ENCODE measurements at regions not wholly inside any gene's neighbourhood (a gene's known extent, or its start where the extent isn't known, plus 50 kb on each side); places are given as distances from the start of the nearest gene placed in this dataset.
"Not testable (repeated sequence)": the region's sequence is repeated elsewhere in the genome, so short reads cannot be mapped to it uniquely, and the experiment has no call there.

DNA sequence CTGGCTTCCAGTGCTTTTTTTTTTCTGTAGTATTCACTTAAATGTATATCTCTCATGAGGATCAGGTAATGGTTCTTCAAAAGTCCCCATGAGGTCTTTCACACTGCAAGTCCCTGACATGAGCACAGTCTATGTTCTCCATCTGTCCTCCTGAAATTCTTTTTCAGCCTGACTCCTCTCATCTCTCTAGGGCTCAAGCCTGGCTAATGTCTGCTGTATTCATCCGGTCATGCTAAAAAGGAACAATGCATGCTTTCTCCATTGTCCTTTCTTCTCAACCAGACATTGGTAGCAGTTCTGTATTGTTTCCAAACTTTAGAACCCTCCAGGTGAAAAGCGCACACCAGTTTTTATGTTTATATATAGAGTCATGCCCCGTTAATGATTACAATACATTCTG lies 368.3 kb upstream of the OLFM3 start:
- DNase-seq (ENCODE audit: low read depth, low spot score), result no peak

GRCh38 chr1:102336602-102337001 lies 339.9 kb upstream of the OLFM3 start:
- no peak for DNase-seq (ENCODE audit: low read depth, low spot score)

DNA sequence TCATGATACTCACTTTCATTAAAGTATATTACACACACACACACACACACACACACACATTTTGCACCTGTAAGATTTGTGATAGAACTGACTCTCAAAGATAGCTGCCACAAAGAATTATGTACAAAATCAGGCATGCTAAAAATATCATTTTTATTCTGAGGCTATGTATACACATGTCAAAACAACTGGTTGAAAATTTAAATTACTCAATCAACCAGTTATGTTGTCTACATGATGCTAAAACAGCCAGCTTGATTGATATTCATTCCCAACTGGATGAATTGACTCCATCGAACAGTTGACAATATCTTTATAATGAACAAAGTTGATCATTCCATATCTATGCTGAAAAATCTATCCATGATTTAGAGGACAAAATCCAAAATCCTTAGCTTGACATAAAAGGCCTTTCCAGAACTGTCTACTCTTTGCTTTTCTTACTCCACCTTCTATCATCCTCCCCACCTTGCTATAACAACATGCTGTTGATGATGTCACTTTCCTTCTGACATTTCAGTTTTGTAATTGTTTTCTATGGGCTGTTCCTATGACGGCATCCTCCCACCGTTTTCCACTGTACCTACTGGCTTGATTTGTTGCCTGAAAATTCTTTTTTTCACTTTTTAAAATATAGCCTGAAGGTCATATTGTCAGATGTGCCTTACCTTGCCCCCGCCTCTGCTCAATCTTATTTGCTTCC lies 321.5 kb upstream of the OLFM3 start:
- no peak for DNase-seq (ENCODE audit: low read depth, low spot score)

GRCh38 chr1:102315096-102315495 lies 318.4 kb upstream of the OLFM3 start:
- no peak for DNase-seq (ENCODE audit: low read depth, low spot score)

DNA sequence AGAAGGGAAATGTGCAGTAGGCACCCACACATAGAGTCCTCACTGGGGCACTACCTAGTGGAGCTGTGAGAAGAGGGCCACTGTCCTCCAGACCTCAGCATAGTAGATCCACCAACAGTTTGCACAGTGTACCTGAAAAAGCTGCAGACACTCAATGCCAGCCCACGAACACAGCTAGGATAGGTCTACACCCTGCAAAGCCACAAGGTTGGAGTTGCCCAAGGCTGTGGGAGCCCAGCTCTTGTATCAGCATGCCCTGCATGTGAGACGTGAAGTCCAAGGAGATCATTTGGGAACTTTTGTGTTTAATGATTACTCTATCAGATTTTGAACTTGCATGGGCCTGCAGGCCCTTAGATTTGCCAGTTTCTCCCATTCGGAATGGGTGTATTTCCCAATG lies 299.4 kb upstream of the OLFM3 start:
- DNase-seq (ENCODE audit: low read depth, low spot score), result no peak

DNA sequence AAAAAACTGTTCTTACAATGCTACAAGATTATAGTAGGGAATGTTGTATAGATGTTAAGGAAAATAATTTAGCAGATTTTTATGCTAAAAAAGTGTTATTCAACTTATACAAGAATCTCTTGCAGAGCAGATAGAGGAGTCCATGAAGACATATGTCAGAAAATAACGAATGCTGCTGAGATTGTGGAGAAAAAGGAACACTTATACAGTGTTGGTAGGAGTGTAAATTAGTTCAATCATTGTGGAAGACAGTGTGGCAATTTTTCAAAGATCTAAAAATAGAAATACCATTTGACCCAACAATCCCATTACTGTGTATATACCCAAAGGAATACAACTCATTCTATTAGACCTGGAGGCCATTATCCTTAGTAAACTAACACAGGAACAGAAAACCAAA lies 286.2 kb upstream of the OLFM3 start:
- DNase-seq (ENCODE audit: low read depth, low spot score), result no peak

GRCh38 chr1:102262994-102263393 lies 266.3 kb upstream of the OLFM3 start:
- DNase-seq (ENCODE audit: low read depth, low spot score), result no peak

GRCh38 chr1:102252731-102253505 lies 256.2 kb upstream of the OLFM3 start:
- no peak for DNase-seq (ENCODE audit: low read depth, low spot score)

- no peak for DNase-seq (ENCODE audit: low read depth, low spot score)
Measured at GRCh38 chr1:102241431-102242338, 245.0 kb upstream of the OLFM3 start.

DNA sequence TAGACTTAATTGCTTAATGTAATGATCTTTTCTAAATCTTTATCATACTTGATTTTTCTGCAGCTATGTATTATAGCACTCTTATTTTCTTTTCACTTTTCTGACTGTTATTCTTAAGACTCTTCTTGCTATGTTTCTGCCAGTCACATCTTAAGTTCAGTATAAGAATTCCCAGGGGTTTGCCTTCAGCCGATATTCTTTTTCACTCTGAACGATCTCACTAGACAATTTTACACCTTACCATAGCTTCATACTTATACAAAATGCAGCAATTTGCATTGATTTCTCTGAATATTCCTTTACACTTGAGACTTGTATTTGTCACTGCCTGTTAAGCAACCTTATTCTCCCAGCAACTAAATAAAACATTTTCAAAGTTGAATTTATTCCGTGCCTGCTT lies 242.5 kb upstream of the OLFM3 start:
- no peak for DNase-seq (ENCODE audit: low read depth, low spot score)

GRCh38 chr1:102234753-102235359 lies 238.1 kb upstream of the OLFM3 start:
- DNase-seq (ENCODE audit: low read depth, low spot score), result peak; percentile 0

DNA sequence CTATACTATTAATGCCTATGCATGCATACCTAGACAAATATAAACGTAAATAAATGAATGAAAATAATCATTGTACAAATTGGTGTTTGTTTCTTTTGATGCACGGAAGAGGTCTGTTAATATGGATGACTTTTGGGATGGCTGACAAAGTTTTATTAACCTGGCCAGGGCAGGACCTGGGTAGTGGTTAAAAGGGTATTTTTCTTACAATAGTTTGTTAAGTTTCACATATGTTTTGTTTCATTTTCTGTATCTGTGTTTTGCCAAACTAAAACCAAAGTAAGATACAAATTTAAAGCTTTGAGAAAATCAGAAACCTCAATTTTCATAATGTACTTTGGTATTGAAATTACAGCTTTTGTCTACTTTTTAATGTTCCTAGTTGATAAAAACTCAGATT lies 222.7 kb upstream of the OLFM3 start:
- DNase-seq (ENCODE audit: low read depth, low spot score), result no peak

DNA sequence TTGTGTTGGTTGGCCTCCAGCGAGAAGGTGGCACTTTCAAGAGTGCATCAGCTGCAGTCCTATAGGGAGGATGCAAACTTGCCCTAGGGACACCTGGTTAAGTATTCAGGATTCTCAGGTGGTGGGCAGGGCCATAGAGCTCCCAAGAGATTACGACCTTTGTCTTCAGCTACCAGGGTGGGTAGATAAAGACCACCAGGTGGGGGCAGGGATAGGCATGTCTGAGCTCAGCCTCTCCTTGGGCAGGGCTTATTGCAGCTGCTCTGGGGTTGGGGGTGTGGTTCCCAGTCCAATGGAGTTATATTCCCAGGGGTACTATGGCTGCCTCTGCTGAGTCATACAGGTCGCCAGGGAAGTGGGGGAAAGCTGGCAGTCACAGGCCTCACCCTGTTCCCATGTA lies 214.2 kb upstream of the OLFM3 start:
- not testable (repeated sequence) for DNase-seq (ENCODE audit: low read depth, low spot score)

- no peak for DNase-seq (ENCODE audit: low read depth, low spot score)
Measured at GRCh38 chr1:102191723-102192122, 195.0 kb upstream of the OLFM3 start.

DNA sequence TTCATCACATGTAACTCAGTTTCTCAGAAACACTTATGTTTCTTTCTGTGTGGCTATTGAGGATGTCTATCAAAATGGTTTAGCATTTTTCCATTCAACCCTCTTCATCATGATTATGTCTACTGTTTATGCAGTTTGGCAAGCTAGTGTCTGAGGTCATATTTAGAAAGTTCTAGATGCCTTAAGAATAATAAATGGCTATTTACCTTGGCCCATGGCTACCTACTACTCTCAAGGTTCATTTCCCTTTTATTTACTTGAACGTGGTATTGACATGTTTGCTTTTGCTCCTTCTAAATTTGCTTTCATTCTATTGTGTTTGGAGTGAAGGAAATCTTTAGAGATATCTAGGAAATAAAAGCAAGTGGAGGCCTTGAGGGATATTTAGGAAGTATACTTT lies 193.7 kb upstream of the OLFM3 start:
- no peak for DNase-seq (ENCODE audit: low read depth, low spot score)

GRCh38 chr1:102186536-102186935 lies 189.8 kb upstream of the OLFM3 start:
- DNase-seq (ENCODE audit: low read depth, low spot score), result no peak

DNA sequence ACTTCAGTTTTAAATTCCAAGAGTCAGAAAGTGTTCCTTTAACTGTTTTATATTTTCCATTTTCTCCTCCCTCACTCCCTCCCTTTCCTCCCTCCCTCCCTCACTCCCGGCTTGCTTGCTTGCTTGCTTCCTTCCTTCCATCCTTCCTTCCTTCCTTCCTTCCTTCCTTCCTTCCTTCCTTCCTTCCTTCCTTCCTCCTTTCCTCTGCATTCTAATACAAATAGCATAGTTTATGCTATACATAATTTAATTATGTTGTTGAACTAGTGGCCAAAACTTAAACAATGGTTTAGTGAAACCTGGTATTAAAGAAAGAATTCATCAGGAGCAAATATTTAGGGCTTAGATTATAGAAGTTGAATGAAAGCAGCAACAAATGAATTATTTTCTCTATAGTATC lies 188.5 kb upstream of the OLFM3 start:
- DNase-seq (ENCODE audit: low read depth, low spot score), result no peak

DNA sequence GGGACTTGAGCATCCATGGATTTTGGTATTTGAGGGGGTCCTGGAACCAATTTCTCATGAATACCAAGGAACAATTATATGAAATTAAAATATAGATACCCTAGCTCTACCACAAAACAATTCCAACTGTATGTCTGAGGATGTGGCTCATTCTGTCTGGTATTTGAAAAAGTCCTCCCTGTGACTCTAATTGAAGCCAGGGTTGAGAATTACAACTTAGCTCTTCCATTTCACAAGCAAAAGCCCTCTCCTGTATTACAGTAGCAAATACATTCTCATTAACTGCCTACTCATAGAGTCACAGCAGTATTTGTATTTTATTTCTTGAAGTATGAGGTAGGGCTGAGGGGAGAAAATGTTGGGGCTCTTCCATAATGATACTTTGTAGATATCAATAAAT lies 187.8 kb upstream of the OLFM3 start:
- no peak for DNase-seq (ENCODE audit: low read depth, low spot score)

- no peak for DNase-seq (ENCODE audit: low read depth, low spot score)
Measured at GRCh38 chr1:102183711-102184110, 187.0 kb upstream of the OLFM3 start.

DNA sequence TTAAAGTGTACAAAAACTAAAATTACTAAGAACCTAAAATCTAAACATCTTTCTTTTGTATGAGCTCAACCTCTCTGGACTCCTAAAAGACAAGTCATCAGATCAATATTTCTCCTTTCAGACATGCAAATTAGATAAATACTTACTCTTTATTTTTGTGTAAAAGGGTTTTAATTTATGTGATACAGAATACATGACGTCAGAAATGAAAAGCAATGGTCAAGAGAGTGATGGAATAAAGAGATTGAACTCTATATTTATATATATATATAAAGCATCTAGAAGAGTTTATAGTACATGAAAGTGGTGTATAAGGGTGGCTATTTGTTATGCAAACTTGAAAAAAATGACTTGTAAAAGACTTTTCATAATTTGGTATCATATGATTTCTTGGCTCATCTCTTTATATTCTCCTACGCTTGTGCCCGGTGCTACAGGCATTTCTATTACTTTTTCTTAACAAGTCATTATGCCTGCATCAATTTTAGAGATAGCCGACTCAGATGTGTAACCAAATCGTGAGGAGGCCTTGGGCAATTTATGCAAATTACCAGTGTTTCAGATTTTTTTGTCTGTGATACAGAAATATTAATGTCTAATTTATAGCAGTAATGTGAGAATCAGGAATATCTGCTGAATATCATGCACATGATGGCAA lies 186.0 kb upstream of the OLFM3 start:
- DNase-seq (ENCODE audit: low read depth, low spot score), result no peak

- DNase-seq (ENCODE audit: low read depth, low spot score), result no peak
Measured at GRCh38 chr1:102181341-102181740, 184.6 kb upstream of the OLFM3 start.

All from brain pericyte (primary cell).